ENCODE measurements at regions not wholly inside any gene's neighbourhood (a gene's known extent, or its start where the extent isn't known, plus 50 kb on each side); places are given as distances from the start of the nearest gene placed in this dataset.

DNA sequence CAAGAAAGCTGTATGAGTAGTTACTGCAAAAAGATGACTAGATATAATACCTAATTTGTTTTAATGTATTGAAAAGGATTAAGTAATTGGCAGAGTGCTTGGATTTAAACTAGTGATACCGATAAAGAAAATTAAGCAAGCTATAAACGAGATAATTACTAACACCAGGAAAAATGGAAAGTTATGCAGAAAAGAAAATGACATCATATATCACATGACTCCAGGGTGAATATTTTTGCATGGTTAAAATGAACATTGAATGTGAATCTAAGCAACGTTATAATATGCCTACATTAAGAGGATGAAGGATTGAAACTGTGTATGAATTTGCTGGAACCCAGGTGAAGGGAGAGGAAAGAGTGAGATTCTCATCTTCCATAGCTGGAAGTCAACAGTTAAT lies 644.4 kb downstream of the ADGRL2 start:
- TF ChIP-seq, protein P1, sequence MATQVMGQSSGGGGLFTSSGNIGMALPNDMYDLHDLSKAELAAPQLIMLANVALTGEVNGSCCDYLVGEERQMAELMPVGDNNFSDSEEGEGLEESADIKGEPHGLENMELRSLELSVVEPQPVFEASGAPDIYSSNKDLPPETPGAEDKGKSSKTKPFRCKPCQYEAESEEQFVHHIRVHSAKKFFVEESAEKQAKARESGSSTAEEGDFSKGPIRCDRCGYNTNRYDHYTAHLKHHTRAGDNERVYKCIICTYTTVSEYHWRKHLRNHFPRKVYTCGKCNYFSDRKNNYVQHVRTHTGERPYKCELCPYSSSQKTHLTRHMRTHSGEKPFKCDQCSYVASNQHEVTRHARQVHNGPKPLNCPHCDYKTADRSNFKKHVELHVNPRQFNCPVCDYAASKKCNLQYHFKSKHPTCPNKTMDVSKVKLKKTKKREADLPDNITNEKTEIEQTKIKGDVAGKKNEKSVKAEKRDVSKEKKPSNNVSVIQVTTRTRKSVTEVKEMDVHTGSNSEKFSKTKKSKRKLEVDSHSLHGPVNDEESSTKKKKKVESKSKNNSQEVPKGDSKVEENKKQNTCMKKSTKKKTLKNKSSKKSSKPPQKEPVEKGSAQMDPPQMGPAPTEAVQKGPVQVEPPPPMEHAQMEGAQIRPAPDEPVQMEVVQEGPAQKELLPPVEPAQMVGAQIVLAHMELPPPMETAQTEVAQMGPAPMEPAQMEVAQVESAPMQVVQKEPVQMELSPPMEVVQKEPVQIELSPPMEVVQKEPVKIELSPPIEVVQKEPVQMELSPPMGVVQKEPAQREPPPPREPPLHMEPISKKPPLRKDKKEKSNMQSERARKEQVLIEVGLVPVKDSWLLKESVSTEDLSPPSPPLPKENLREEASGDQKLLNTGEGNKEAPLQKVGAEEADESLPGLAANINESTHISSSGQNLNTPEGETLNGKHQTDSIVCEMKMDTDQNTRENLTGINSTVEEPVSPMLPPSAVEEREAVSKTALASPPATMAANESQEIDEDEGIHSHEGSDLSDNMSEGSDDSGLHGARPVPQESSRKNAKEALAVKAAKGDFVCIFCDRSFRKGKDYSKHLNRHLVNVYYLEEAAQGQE (IDR thresholded peaks at IDR 0.05; ENCODE audit: insufficient read depth in 1 of 2, low read depth in 2 of 2, low read length in 2 of 2), result no peak
- TF ChIP-seq FOXP2 (optimal IDR thresholded peaks at IDR 0.05; ENCODE audit: borderline replicate concordance, extremely low read depth, extremely low read length, insufficient read depth), result no peak
- TF ChIP-seq SIN3A (IDR thresholded peaks at IDR 0.05; ENCODE audit: borderline replicate concordance, insufficient read depth, low read length), result no peak
- no peak for TF ChIP-seq POLR2AphosphoS5 (IDR thresholded peaks at IDR 0.05; ENCODE audit: low read depth, low read length)
- TF ChIP-seq TAF1 (IDR thresholded peaks at IDR 0.05; ENCODE audit: borderline replicate concordance, insufficient read depth, low read length), result no peak

DNA sequence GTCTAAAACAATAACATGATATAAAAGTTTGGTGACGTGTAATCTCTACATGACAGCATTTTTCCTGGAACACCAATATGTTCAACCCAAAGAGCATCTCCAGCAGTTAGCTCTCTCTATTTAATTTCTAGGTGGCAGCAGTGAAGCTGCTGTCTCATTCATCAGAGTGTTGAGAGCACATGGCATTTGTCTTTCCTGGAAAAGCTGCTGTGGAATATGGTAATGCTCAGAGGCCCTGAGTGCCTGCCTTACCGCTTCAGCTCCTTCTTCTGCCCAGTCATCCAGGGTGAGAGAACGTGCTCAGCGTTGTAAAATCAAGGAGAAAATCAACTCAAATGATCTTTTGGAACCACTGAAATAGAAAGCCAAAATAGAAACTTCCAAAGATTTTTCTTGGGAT lies 640.7 kb downstream of the ADGRL2 start:
- TF ChIP-seq, protein P1 (IDR thresholded peaks at IDR 0.05; ENCODE audit: insufficient read depth in 1 of 2, low read depth in 2 of 2, low read length in 2 of 2), result no peak
- TF ChIP-seq POLR2AphosphoS5 (IDR thresholded peaks at IDR 0.05; ENCODE audit: low read depth, low read length) (no peak), SIN3A (IDR thresholded peaks at IDR 0.05; ENCODE audit: borderline replicate concordance, insufficient read depth, low read length) (no peak), TAF1 (IDR thresholded peaks at IDR 0.05; ENCODE audit: borderline replicate concordance, insufficient read depth, low read length) (no peak), FOXP2 (optimal IDR thresholded peaks at IDR 0.05; ENCODE audit: borderline replicate concordance, extremely low read depth, extremely low read length, insufficient read depth) (no peak)

DNA sequence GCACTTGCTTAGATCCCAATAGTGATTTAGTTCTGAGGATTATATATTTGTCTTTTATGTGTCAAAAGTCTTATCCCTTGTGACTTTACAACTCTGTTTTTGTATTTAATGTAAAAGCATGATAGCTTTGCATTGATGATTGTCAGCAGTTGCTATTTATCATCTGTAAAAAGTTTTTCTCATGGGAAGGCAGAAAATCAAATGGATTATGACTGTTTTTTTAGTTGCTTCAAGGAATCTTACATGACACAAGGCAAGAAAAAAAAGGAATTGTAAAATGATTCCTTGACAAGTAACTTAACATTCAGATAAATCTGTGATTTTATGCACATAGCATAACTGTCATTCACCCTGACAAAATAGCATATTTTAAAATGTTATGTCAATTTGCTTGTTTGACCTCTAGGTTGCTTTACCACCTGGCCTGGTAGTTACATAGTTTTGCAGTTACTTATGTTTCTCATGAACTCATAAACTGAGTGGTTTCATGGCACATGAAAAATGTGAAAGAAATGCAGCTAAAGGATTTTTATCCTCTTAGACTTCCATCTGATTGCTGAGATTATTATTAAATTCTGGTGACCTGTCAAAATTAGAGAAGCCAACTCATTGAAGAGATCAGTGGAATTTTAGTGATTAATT lies 622.6 kb downstream of the ADGRL2 start:
- TF ChIP-seq FOXP2 (optimal IDR thresholded peaks at IDR 0.05; ENCODE audit: borderline replicate concordance, extremely low read depth, extremely low read length, insufficient read depth), result no peak
- no peak for TF ChIP-seq TAF1 (IDR thresholded peaks at IDR 0.05; ENCODE audit: borderline replicate concordance, insufficient read depth, low read length)
- TF ChIP-seq POLR2AphosphoS5 (IDR thresholded peaks at IDR 0.05; ENCODE audit: low read depth, low read length), result no peak
- TF ChIP-seq, protein P1 (IDR thresholded peaks at IDR 0.05; ENCODE audit: insufficient read depth in 1 of 2, low read depth in 2 of 2, low read length in 2 of 2), result no peak
- TF ChIP-seq SIN3A (IDR thresholded peaks at IDR 0.05; ENCODE audit: borderline replicate concordance, insufficient read depth, low read length), result no peak

DNA sequence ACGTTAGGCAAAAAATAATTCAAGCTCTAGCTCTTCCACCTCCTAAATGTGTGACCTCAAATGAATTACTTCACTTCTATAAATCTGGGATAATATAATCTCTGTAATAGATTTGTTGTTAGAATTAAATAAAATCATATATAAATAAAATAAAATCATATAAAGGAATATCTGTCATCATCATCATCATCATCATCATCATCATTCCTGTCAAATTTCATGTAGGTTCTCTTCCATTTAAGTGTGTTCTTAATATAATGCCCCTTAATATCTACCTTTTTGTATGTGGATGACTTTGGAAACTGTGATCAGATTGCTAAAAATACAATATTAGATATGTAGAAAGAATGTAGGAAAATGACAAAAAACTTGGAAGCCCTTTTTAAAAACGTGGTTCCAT lies 621.0 kb downstream of the ADGRL2 start:
- TF ChIP-seq, protein P1 (IDR thresholded peaks at IDR 0.05; ENCODE audit: insufficient read depth in 1 of 2, low read depth in 2 of 2, low read length in 2 of 2), result no peak
- no peak for TF ChIP-seq TAF1 (IDR thresholded peaks at IDR 0.05; ENCODE audit: borderline replicate concordance, insufficient read depth, low read length)
- no peak for TF ChIP-seq POLR2AphosphoS5 (IDR thresholded peaks at IDR 0.05; ENCODE audit: low read depth, low read length)
- TF ChIP-seq SIN3A (IDR thresholded peaks at IDR 0.05; ENCODE audit: borderline replicate concordance, insufficient read depth, low read length), result no peak
- no peak for TF ChIP-seq FOXP2 (optimal IDR thresholded peaks at IDR 0.05; ENCODE audit: borderline replicate concordance, extremely low read depth, extremely low read length, insufficient read depth)
